Parathyroid adenoma (tissue), 2 donors: ENCODE measurements at regions not wholly inside any gene's neighbourhood (a gene's known extent, or its start where the extent isn't known, plus 50 kb on each side); places are given as distances from the start of the nearest gene placed in this dataset.
"Not testable (repeated sequence)": the region's sequence is repeated elsewhere in the genome, so short reads cannot be mapped to it uniquely, and the experiment has no call there.

ENCODE experiments used
- H2AFZ ChIP-seq: fragments of 300-600 bp; sonication (generic); one replicate; pipeline ENCODE4 v1.7.0; 2017; ENCODE audit warnings: antibody characterized with exemption, mild to moderate bottlenecking
- H3K27ac ChIP-seq: fragments of 300-600 bp; sonication (generic); one replicate; pipeline ENCODE4 v1.7.0; 2017
- H3K27me3 ChIP-seq: fragments of 300-600 bp; sonication (generic); one replicate; pipeline ENCODE4 v1.7.0; 2017; ENCODE audit warnings: low read length; ENCODE audit not compliant: control insufficient read depth, insufficient read depth
- H3K36me3 ChIP-seq: fragments of 300-600 bp; sonication (generic); one replicate; pipeline ENCODE4 v1.7.0; 2017; ENCODE audit warnings: low read length; ENCODE audit not compliant: control insufficient read depth, insufficient read depth
- H3K4me1 ChIP-seq: fragments of 300-600 bp; sonication (generic); one replicate; pipeline ENCODE4 v1.7.0; 2017; ENCODE audit warnings: control low read depth
- H3K4me2 ChIP-seq: fragments of 300-600 bp; sonication (generic); one replicate; pipeline ENCODE4 v1.7.0; 2017; ENCODE audit warnings: low read length
- H3K4me3 ChIP-seq: fragments of 300-600 bp; sonication (generic); one replicate; pipeline ENCODE4 v1.7.0; 2017; ENCODE audit warnings: low read depth, low read length
- H3K79me2 ChIP-seq: fragments of 300-600 bp; sonication (generic); one replicate; pipeline ENCODE4 v1.7.0; 2017; ENCODE audit warnings: control low read depth
- H3K9ac ChIP-seq: fragments of 300-600 bp; sonication (generic); one replicate; pipeline ENCODE4 v1.7.0; 2017; ENCODE audit warnings: mild to moderate bottlenecking
- H3K9me3 ChIP-seq: fragments of 300-600 bp; sonication (generic); one replicate; pipeline ENCODE4 v1.7.0; 2017; ENCODE audit warnings: low read length; ENCODE audit not compliant: control insufficient read depth
- CTCF ChIP-seq: fragments of 300-600 bp; sonication (generic); IDR thresholded peaks from one replicate; pipeline ENCODE4 v1.7.0; 2017; ENCODE audit warnings: antibody characterized with exemption, mild to moderate bottlenecking
- donor health status: primary hyperparathyroidism.

DNA sequence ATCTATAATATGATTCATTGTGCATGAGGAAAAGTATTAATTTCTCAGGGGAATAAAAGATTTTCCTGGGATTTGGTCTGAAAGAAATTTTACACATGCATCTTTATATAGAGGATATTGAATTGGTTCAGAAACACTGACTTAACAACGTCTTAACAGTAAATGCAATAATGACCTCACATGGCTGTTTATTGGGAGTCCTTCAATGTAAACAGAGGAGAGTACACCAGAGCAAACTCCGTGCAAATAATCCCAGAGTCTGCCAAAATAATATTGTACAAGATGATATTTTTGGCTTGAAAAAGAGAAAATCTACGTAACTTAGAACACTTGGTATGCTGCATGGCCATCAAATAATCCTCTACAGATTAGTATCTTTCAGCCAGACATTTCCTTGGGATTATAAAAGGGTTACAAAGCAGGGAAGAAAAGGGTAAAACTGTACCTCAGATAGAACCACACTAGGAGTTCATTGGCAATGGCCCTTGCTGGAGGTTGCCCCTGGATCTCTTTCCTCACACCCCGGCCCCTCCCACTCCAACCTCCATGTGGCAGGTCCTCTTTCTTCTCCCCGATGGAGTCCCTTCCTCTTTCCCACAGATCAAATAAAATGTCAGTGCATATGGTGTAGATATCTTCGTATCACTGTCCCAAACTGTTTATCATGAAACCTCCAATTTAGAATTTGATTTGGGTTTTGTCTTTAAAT is 196.4 kb downstream of the EVX1 start:
- Histone ChIP-seq H3K36me3 (no peaks in the 10 kb centered on the region), H3K4me3 (no peak overlapping the region), H2AFZ (no peak overlapping the region), H3K4me2 (no peak overlapping the region), H3K79me2 (no peaks in the 10 kb centered on the region), H3K9ac (no peak overlapping the region), H3K4me1 (no peaks in the 10 kb centered on the region), H3K27me3 (no peaks in the 10 kb centered on the region), H3K9me3 (no peaks in the 10 kb centered on the region), H3K27ac (no peak overlapping the region)
- TF ChIP-seq CTCF, result no peak

DNA sequence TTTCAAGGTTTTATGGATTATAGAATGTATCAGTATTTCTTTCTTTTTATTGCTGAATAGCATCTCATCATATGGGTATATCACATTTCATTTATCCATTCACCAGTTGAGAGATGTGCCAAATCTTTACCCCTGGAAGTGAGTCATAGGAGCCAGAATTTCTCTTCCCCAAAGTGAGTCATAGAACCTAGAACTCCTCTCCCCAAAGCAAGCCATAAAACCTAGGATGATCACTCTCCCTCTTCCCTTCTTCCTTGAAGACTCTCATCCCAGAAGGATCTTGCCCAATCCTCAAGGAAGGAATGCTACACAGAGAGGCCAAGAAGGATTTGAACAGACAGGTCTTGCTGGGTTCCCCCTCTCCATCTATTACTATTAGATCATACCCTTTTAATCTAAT is 199.9 kb downstream of the EVX1 start:
- Histone ChIP-seq H2AFZ (no peak overlapping the region), H3K27ac (no peak overlapping the region), H3K27me3 (no peaks in the 10 kb centered on the region), H3K9me3 (no peaks in the 10 kb centered on the region), H3K79me2 (no peaks in the 10 kb centered on the region), H3K4me1 (no peaks in the 10 kb centered on the region), H3K36me3 (no peaks in the 10 kb centered on the region), H3K9ac (no peak overlapping the region), H3K4me3 (no peak overlapping the region), H3K4me2 (no peak overlapping the region)
- TF ChIP-seq CTCF, result no peak

DNA sequence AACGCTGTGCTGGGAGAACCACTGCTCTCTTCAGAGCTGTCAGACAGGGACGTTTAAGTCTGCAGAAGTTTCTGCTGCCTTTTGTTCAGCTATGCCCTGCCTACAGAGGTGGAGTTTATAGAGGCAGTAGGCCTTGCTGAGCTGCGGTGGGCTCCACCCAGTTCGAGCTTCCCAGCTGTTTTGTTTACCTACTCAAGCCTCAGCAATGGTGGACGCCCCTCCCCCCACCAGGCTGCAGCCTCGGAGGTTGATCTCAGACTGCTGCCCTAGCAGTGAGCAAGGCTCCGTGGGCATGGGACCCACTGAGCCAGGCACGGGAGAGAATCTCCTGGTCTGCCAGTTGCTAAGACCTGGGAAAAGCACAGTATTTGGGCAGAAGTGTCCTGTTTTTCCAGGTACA is 206.4 kb downstream of the EVX1 start:
- H3K9me3 ChIP-seq, H3K4me2 ChIP-seq, H2AFZ ChIP-seq, H3K79me2 ChIP-seq, H3K27ac ChIP-seq, H3K4me1 ChIP-seq, H3K4me3 ChIP-seq, H3K27me3 ChIP-seq, H3K9ac ChIP-seq, H3K36me3 ChIP-seq: not testable (repeated sequence)

GRCh38 chr7:27453702-27454405 is 208.8 kb downstream of the HIBADH start:
- no peak overlapping the region for H3K4me2 ChIP-seq
- no peak overlapping the region for H3K4me3 ChIP-seq
- no peak overlapping the region for H3K27ac ChIP-seq
- no peaks in the 10 kb centered on the region for H3K27me3 ChIP-seq
- H3K36me3 ChIP-seq, result no peaks in the 10 kb centered on the region
- H3K9ac ChIP-seq, result no peak overlapping the region
- TF ChIP-seq CTCF, result no peak
- H3K79me2 ChIP-seq, result no peaks in the 10 kb centered on the region
- H3K4me1 ChIP-seq, result no peaks in the 10 kb centered on the region
- no peaks in the 10 kb centered on the region for H3K9me3 ChIP-seq
- no peak overlapping the region for H2AFZ ChIP-seq

DNA sequence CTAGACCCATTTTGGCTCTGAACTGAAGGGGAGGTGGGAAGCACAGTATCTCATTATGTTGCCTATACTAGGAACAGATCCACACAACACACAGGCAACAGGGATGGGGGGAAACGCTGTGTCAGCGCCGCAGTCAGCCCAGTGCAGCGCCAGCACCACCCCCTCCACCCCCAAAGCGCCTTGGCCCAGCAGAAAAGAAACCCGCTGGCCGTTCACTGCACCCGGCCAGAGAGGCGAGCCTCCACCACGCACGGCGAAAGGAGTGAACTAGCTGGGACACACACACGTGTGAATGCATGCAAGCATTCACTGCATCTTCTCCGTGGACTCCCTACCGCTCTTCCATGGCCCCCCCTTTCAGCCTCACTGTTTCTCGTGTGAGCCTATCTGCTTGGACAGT is 205.6 kb downstream of the HIBADH start:
- H3K4me1 ChIP-seq, H3K79me2 ChIP-seq, H3K9ac ChIP-seq, H3K27ac ChIP-seq, H3K27me3 ChIP-seq, H3K4me3 ChIP-seq, H3K36me3 ChIP-seq, H3K4me2 ChIP-seq, H3K9me3 ChIP-seq, H2AFZ ChIP-seq: not testable (repeated sequence)

DNA sequence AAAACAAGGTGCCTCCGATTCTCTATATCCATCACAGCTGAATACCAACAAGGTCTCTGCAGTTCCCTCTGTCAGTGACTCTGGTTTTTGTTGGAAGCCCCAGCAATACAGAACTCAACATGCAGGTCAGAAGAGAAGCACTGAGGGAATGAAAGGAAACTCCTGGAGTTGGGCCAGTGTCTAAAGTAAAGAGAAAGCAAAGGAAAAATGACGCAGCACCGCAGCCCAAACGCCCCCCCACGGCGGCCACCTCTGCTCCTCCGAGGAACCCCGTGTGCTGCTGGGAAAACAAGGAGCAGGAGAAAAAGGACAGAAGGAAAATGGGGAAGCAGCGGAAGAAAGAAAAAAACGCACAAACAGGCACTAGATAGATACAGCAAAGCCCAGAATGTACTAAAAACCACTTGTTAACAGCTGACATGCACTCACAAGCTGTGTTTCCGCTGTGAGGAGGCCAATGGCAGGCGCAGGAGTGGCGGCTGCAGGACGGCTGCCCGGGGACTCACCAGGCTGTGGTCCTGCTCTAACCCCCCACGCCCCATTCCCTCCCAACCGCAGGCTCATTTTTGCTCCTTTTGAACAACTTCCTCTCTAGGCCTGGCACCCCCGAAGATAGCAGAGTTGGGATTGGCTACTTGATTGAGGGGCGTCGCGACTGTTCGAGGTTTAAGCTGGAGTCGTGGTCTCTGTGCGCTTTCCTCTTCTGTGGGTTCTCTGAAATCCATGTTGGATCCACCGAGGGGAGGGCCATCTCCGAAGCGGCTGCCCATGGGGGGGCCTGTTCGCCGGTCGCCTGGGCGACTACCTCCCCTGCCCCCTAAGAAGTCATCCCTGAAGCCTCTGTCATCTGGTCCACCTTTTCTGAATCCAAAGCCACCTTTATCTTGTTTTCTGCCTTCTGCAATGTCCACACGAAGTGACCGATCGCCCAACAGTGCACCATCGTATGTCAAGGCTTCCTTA is 204.8 kb downstream of the HIBADH start:
- not testable (repeated sequence) for H3K4me3 ChIP-seq, H3K27me3 ChIP-seq, H3K4me1 ChIP-seq

More for the DNA sequence above, 204.8 kb downstream of the HIBADH start:
- H3K9ac ChIP-seq, H3K9me3 ChIP-seq, H3K79me2 ChIP-seq, H3K36me3 ChIP-seq, H2AFZ ChIP-seq, H3K27ac ChIP-seq, H3K4me2 ChIP-seq: not testable (repeated sequence)
